K562 (cell line): ENCODE measurements at regions not wholly inside any gene's neighbourhood (a gene's known extent, or its start where the extent isn't known, plus 50 kb on each side); places are given as distances from the start of the nearest gene placed in this dataset.

Experiments used
- ATAC-seq: fragments of 200-7000 bp; cut with Tn5 transposase; 3 replicates; pipeline ENCODE4 v1.9.1; 2020; ENCODE audit warnings: moderate library complexity
- BruUV-seq: library from RNA; stranded (reverse); fragments of 400-500 nt; replicated peaks from 2 replicates; lab custom pipeline; 2021; lab: Mats Ljungman, UMichigan
- CTCF ChIA-PET: fragments of 300-600 bp; formaldehyde crosslinking; extraction: SDS; loops from one replicate; lab custom pipeline; 2021; ENCODE audit warnings: low intra/inter-chr PET ratio; lab: Yijun Ruan, JAX
- POLR2A ChIA-PET: fragments of 300-600, 350-650 bp; sonication (Branson Sonifier 250); formaldehyde crosslinking; extraction: SDS; loops from one replicate; lab custom pipeline; 2021; ENCODE audit warnings: antibody characterized with exemption, inconsistent platforms; lab: Yijun Ruan, JAX
- DNase-seq, 4 experiments: peaks; one replicate each; pipeline versions ENCODE4 v3.0.0 to v3.0.0-alpha.2; 2011 to 2018; ENCODE audit warnings: low spot score in 3 of 4, mixed read lengths in 3 of 4; ENCODE audit errors: extremely low read depth in 1 of 4
- FAIRE-seq: peaks from 2 replicates; lab custom pipeline; 2011; peaks lifted over from hg19 to GRCh38; lab: Jason Lieb, UNC
- H2AFZ ChIP-seq: 2 replicates; pipeline ENCODE4 v1.6.0; 2011; ENCODE audit warnings: low read depth, low read length, control low read depth, inconsistent platforms
- H3K27ac ChIP-seq: fragments of 200-600 bp; 3 replicates; pipeline ENCODE4 v1.8.0; 2011; ENCODE audit warnings: low read depth, mild to moderate bottlenecking, control low read depth, inconsistent platforms, low read length, moderate library complexity, mixed read lengths; ENCODE audit errors: extremely low read depth
- H3K27me3 ChIP-seq, 2 experiments: fragments of 300-600 bp in 1 of 2; 2 replicates in 1 of 2; 3 replicates in 1 of 2; pipeline versions ENCODE4 v1.6.0 to v1.8.0; 2011; ENCODE audit warnings: inconsistent platforms in 2 of 2, low read length in 2 of 2, mild to moderate bottlenecking in 1 of 2, mixed read lengths in 1 of 2, moderate library complexity in 1 of 2; ENCODE audit not compliant: control insufficient read depth in 2 of 2, insufficient read depth in 2 of 2
- H3K36me3 ChIP-seq: fragments of 300-600 bp; 3 replicates; pipeline ENCODE4 v1.8.0; 2011; ENCODE audit warnings: mild to moderate bottlenecking, low read length, inconsistent platforms; ENCODE audit not compliant: control insufficient read depth, insufficient read depth
- H3K4me1 ChIP-seq, 2 experiments: fragments of 200-600 bp in 1 of 2; replicated peaks in 1 of 2; 2 replicates in 1 of 2; 3 replicates in 1 of 2; pipeline versions ENCODE4 v1.5.1 to v1.8.0; 2011; ENCODE audit warnings: inconsistent platforms in 2 of 2, low read length in 2 of 2, mild to moderate bottlenecking in 1 of 2, mixed read lengths in 1 of 2, moderate library complexity in 1 of 2; ENCODE audit not compliant: control insufficient read depth in 2 of 2, insufficient read depth in 2 of 2
- H3K4me2 ChIP-seq: 2 replicates; pipeline ENCODE4 v1.6.1; 2011; ENCODE audit warnings: low read length, control low read depth, inconsistent platforms, mixed read lengths; ENCODE audit not compliant: insufficient read depth
- H3K4me3 ChIP-seq: fragments of 200-600 bp; sonication (generic), shearing (Covaris generic); 2 replicates; pipeline ENCODE4 v1.5.1; 2016; ENCODE audit warnings: control low read depth, inconsistent platforms
- H3K79me2 ChIP-seq: fragments of 200-600 bp; 3 replicates; pipeline ENCODE4 v1.8.0; 2011; ENCODE audit warnings: low read length, inconsistent platforms; ENCODE audit not compliant: control insufficient read depth, insufficient read depth
- H3K9ac ChIP-seq, 2 experiments: 2 replicates each; pipeline versions ENCODE4 v1.6.0 to v1.6.1; 2011; ENCODE audit warnings: low read depth in 2 of 2, low read length in 2 of 2, control low read depth in 1 of 2, inconsistent platforms in 1 of 2, mild to moderate bottlenecking in 1 of 2, mixed read lengths in 1 of 2; ENCODE audit not compliant: insufficient read depth in 1 of 2
- H3K9me1 ChIP-seq: one replicate; pipeline ENCODE4 v1.6.0; 2011; ENCODE audit warnings: inconsistent platforms, mild to moderate bottlenecking, low read length, moderate library complexity; ENCODE audit not compliant: control insufficient read depth, insufficient read depth
- H3K9me3 ChIP-seq: replicated peaks from 2 replicates; pipeline ENCODE4 v1.5.1; 2011; ENCODE audit warnings: low read depth, low read length, inconsistent platforms; ENCODE audit not compliant: control insufficient read depth, insufficient read depth
- H4K20me1 ChIP-seq: replicated peaks from 2 replicates; pipeline ENCODE4 v1.6.1; 2011; ENCODE audit warnings: low read length, inconsistent platforms, mixed read lengths; ENCODE audit not compliant: control insufficient read depth, insufficient read depth
- ATF7 ChIP-seq: fragments of 450-650 bp; IDR thresholded peaks from 2 replicates; pipeline ENCODE4 v1.7.1; 2014; ENCODE audit warnings: mild to moderate bottlenecking, moderate library complexity
- CCNT2 ChIP-seq: IDR thresholded peaks from 2 replicates; pipeline ENCODE4 v1.6.1; 2011; ENCODE audit warnings: borderline replicate concordance, low read depth, mild to moderate bottlenecking, moderate library complexity, mixed read lengths, low read length; ENCODE audit not compliant: insufficient read length; ENCODE audit errors: extremely low read depth
- ETV6 ChIP-seq, 3 experiments: fragments of 150-350 bp in 1 of 3; sonication (generic) in 1 of 3; formaldehyde crosslinking in 1 of 3; IDR thresholded peaks; 2 replicates each; pipeline versions ENCODE4 v1.6.1 to v1.8.0; 2014 to 2022; ENCODE audit warnings: borderline replicate concordance in 2 of 3, low read depth in 2 of 3, antibody characterized with exemption in 1 of 3, low read length in 1 of 3, mild to moderate bottlenecking in 1 of 3, missing genetic modification reagents in 1 of 3
- HES1 ChIP-seq: fragments of 450-650 bp; IDR thresholded peaks from 2 replicates; pipeline ENCODE4 v1.6.1; 2016; ENCODE audit warnings: low read depth, mild to moderate bottlenecking, moderate library complexity
- PCBP2 ChIP-seq: fragments of 200-400 bp; formaldehyde crosslinking; IDR thresholded peaks from 2 replicates; pipeline ENCODE4 v1.6.1; 2018; ENCODE audit warnings: low read length, low read depth, mild to moderate bottlenecking, moderate library complexity; ENCODE audit not compliant: poor library complexity, severe bottlenecking
- PPARD ChIP-seq: fragments of 250-450 bp; sonication (Bioruptor Pico); IDR thresholded peaks from 2 replicates; pipeline ENCODE4 v1.8.0; 2022; ENCODE audit warnings: inconsistent platforms, mild to moderate bottlenecking, moderate library complexity
- SFPQ ChIP-seq: fragments of 200-400 bp; formaldehyde crosslinking; IDR thresholded peaks from 2 replicates; pipeline ENCODE4 v1.6.1; 2017; ENCODE audit warnings: mild to moderate bottlenecking, low read depth, low read length, moderate library complexity
- SRSF1 ChIP-seq: fragments of 200-400 bp; formaldehyde crosslinking; IDR thresholded peaks from 2 replicates; pipeline ENCODE4 v1.6.1; 2017; ENCODE audit warnings: mild to moderate bottlenecking, low read depth, low read length, moderate library complexity
- TARDBP ChIP-seq: fragments of 450-650 bp; IDR thresholded peaks from 2 replicates; pipeline ENCODE4 v1.6.1; 2016
- TCFL5 ChIP-seq: fragments of 250-450 bp; sonication (Bioruptor Pico); conservative IDR thresholded peaks from 2 replicates; pipeline ENCODE4 v1.6.1; 2021; ENCODE audit warnings: mild to moderate bottlenecking, moderate library complexity, matching md5 sums
- ZFP91 ChIP-seq: sonication (generic); formaldehyde crosslinking; IDR thresholded peaks from 2 replicates; pipeline ENCODE4 v1.8.0; 2022; ENCODE audit warnings: mild to moderate bottlenecking, missing genetic modification reagents
- ZNF436 ChIP-seq: fragments of 250-450, 450-650 bp; sonication (Bioruptor Pico); formaldehyde crosslinking; IDR thresholded peaks from 2 replicates; pipeline ENCODE4 v1.7.0; 2020; ENCODE audit warnings: mild to moderate bottlenecking
- ZNF644 ChIP-seq: fragments of 200-800 bp; sonication (Bioruptor generic); IDR thresholded peaks from 2 replicates; pipeline ENCODE4 v1.6.1; 2016; ENCODE audit warnings: low read depth, missing genetic modification characterization, missing compliant biosample characterization
- ZNF668 ChIP-seq: fragments of 250-450 bp; sonication (Bioruptor Pico); IDR thresholded peaks from 2 replicates; pipeline ENCODE4 v1.8.0; 2022; ENCODE audit warnings: mild to moderate bottlenecking, inconsistent platforms
- WGBS: fragments of 100-300 bp; shearing (Covaris generic); methylation state at CpG from one replicate; pipeline ENCODE4 v1.1.6; 2016; ENCODE audit warnings: low coverage, mixed read lengths; ENCODE audit not compliant: insufficient coverage; ENCODE audit errors: missing lambda C conversion rate; 5-methylcytosine and 5-hydroxymethylcytosine counted together
- in situ Hi-C: fragments of 300-500 bp; cut with MboI; formaldehyde crosslinking; loops from 4 replicates; pipeline ENCODE4 v1.15.0; 2018; ENCODE audit warnings: inconsistent platforms, mixed read lengths
- intact Hi-C: fragments of 100-400 bp; cut with micrococcal nuclease; formaldehyde crosslinking; loops from 2 replicates; pipeline ENCODE4 v1.14.2; 2022

- ChIA-PET CTCF (no interaction called here), POLR2A (no interaction called here)
- no peak for TF ChIP-seq SFPQ
- no peak for TF ChIP-seq SRSF1
- no peak for TF ChIP-seq ZNF668 (CRISPR knock-in tag)
- no peak for TF ChIP-seq ZFP91 (CRISPR knock-in tag)
- no peak for TF ChIP-seq HES1
- TF ChIP-seq PPARD (CRISPR knock-in tag), result no peak
- TF ChIP-seq ETV6 (IDR thresholded peaks at IDR 0.05; ENCODE audit: borderline replicate concordance in 1 of 2, low read depth in 2 of 2, low read length in 1 of 2), result no peak
- no peak for TF ChIP-seq ETV6 (CRISPR knock-in tag; IDR thresholded peaks at IDR 0.05; ENCODE audit: borderline replicate concordance)
- no peak for TF ChIP-seq PCBP2
- TF ChIP-seq TARDBP, result no peak
- TF ChIP-seq ZNF436, result no peak
- TF ChIP-seq TCFL5 (CRISPR knock-in tag), result no peak
- no peak for TF ChIP-seq ATF7
- TF ChIP-seq CCNT2, result no peak
- TF ChIP-seq ZNF644 (tag), result no peak
- H4K20me1 ChIP-seq, result no peaks in the 10 kb centered on the region
- no peaks in the 10 kb centered on the region for H3K9me1 ChIP-seq
- H3K9ac ChIP-seq, result no peak overlapping the region
- no peaks in the 10 kb centered on the region for H3K27me3 ChIP-seq
- FAIRE-seq, result no peak
- no peak overlapping the region for H2AFZ ChIP-seq
- intact Hi-C loops (no loop called here), in situ Hi-C loops (no loop called here)
- H3K79me2 ChIP-seq, result no peaks in the 10 kb centered on the region
- no peak overlapping the region for H3K4me2 ChIP-seq
- ATAC-seq, result no peak
- H3K27ac ChIP-seq, result no peak overlapping the region
- H3K9me3 ChIP-seq, result no peaks in the 10 kb centered on the region
- H3K4me1 ChIP-seq, result no peaks in the 10 kb centered on the region
- no peak for DNase-seq
- 0% methylated on average over 1 of the region's 1 CpG for WGBS
- no peaks in the 10 kb centered on the region for H3K36me3 ChIP-seq
- H3K4me3 ChIP-seq, result no peak overlapping the region
- BruUV-seq, result no TSS peak
Observed at GRCh38 chr20:10771435-10772140, 97.8 kb upstream of the JAG1 start.
